ENCODE measurements at regions not wholly inside any gene's neighbourhood (a gene's known extent, or its start where the extent isn't known, plus 50 kb on each side); places are given as distances from the start of the nearest gene placed in this dataset.
"Not testable (repeated sequence)": the region's sequence is repeated elsewhere in the genome, so short reads cannot be mapped to it uniquely, and the experiment has no call there.

GRCh38 chr12:9309749-9310148 lies 101.6 kb upstream of the PZP start:
- H3K36me3 ChIP-seq (ENCODE audit: control insufficient read depth in 4 of 4, insufficient read depth in 3 of 4, low read depth in 1 of 4, low read length in 3 of 4); H3K27me3 ChIP-seq (ENCODE audit: control insufficient read depth in 4 of 4, insufficient read depth in 4 of 4, low read length in 3 of 4); H3K4me3 ChIP-seq (ENCODE audit: low read depth in 1 of 3, low read length in 3 of 3); H3K9me3 ChIP-seq (ENCODE audit: control insufficient read depth in 4 of 4, low read length in 3 of 4); H3K9ac ChIP-seq (ENCODE audit: low read depth in 1 of 2, low read length in 2 of 2); H3K4me1 ChIP-seq (ENCODE audit: control insufficient read depth in 4 of 4, insufficient read depth in 4 of 4, low read length in 3 of 4); H3K27ac ChIP-seq (ENCODE audit: low read depth in 1 of 2, low read length in 2 of 2); DNase-seq (ENCODE audit: low spot score): not testable (repeated sequence)
- WGBS, result 78% methylated on average over 11 of the region's 12 CpGs

GRCh38 chr12:9308745-9309144 lies 100.5 kb upstream of the PZP start:
- not testable (repeated sequence) for H3K9me3 ChIP-seq (ENCODE audit: control insufficient read depth in 4 of 4, low read length in 3 of 4); H3K9ac ChIP-seq (ENCODE audit: low read depth in 1 of 2, low read length in 2 of 2); H3K27ac ChIP-seq (ENCODE audit: low read depth in 1 of 2, low read length in 2 of 2); H3K27me3 ChIP-seq (ENCODE audit: control insufficient read depth in 4 of 4, insufficient read depth in 4 of 4, low read length in 3 of 4); H3K36me3 ChIP-seq (ENCODE audit: control insufficient read depth in 4 of 4, insufficient read depth in 3 of 4, low read depth in 1 of 4, low read length in 3 of 4); H3K4me3 ChIP-seq (ENCODE audit: low read depth in 1 of 3, low read length in 3 of 3); H3K4me1 ChIP-seq (ENCODE audit: control insufficient read depth in 4 of 4, insufficient read depth in 4 of 4, low read length in 3 of 4); DNase-seq (ENCODE audit: low spot score)
- WGBS, result no CpG with 5 or more reads among the region's 2 CpGs

- 97% methylated on average over 10 of the region's 10 CpGs for WGBS
- not testable (repeated sequence) for H3K9me3 ChIP-seq (ENCODE audit: control insufficient read depth in 4 of 4, low read length in 3 of 4); H3K36me3 ChIP-seq (ENCODE audit: control insufficient read depth in 4 of 4, insufficient read depth in 3 of 4, low read depth in 1 of 4, low read length in 3 of 4); H3K4me1 ChIP-seq (ENCODE audit: control insufficient read depth in 4 of 4, insufficient read depth in 4 of 4, low read length in 3 of 4); DNase-seq (ENCODE audit: low spot score); H3K27me3 ChIP-seq (ENCODE audit: control insufficient read depth in 4 of 4, insufficient read depth in 4 of 4, low read length in 3 of 4); H3K4me3 ChIP-seq (ENCODE audit: low read depth in 1 of 3, low read length in 3 of 3); H3K27ac ChIP-seq (ENCODE audit: low read depth in 1 of 2, low read length in 2 of 2); H3K9ac ChIP-seq (ENCODE audit: low read depth in 1 of 2, low read length in 2 of 2)
Measured at GRCh38 chr12:9308163-9308562, 100.0 kb upstream of the PZP start.

- WGBS, result 96% methylated on average over 5 of the region's 5 CpGs
- not testable (repeated sequence) for DNase-seq (ENCODE audit: low spot score); H3K36me3 ChIP-seq (ENCODE audit: control insufficient read depth in 4 of 4, insufficient read depth in 3 of 4, low read depth in 1 of 4, low read length in 3 of 4); H3K27ac ChIP-seq (ENCODE audit: low read depth in 1 of 2, low read length in 2 of 2); H3K4me3 ChIP-seq (ENCODE audit: low read depth in 1 of 3, low read length in 3 of 3); H3K9ac ChIP-seq (ENCODE audit: low read depth in 1 of 2, low read length in 2 of 2); H3K9me3 ChIP-seq (ENCODE audit: control insufficient read depth in 4 of 4, low read length in 3 of 4); H3K27me3 ChIP-seq (ENCODE audit: control insufficient read depth in 4 of 4, insufficient read depth in 4 of 4, low read length in 3 of 4); H3K4me1 ChIP-seq (ENCODE audit: control insufficient read depth in 4 of 4, insufficient read depth in 4 of 4, low read length in 3 of 4)
Measured at GRCh38 chr12:9307255-9307654, 99.1 kb upstream of the PZP start.

- H3K9ac ChIP-seq (ENCODE audit: low read depth in 1 of 2, low read length in 2 of 2); H3K27ac ChIP-seq (ENCODE audit: low read depth in 1 of 2, low read length in 2 of 2); H3K4me1 ChIP-seq (ENCODE audit: control insufficient read depth in 4 of 4, insufficient read depth in 4 of 4, low read length in 3 of 4); DNase-seq (ENCODE audit: low spot score); H3K36me3 ChIP-seq (ENCODE audit: control insufficient read depth in 4 of 4, insufficient read depth in 3 of 4, low read depth in 1 of 4, low read length in 3 of 4); H3K4me3 ChIP-seq (ENCODE audit: low read depth in 1 of 3, low read length in 3 of 3); H3K9me3 ChIP-seq (ENCODE audit: control insufficient read depth in 4 of 4, low read length in 3 of 4); H3K27me3 ChIP-seq (ENCODE audit: control insufficient read depth in 4 of 4, insufficient read depth in 4 of 4, low read length in 3 of 4): not testable (repeated sequence)
- whole genome bisulfite sequencing, result 89% methylated on average over 9 of the region's 12 CpGs
Measured at GRCh38 chr12:9306004-9306403, 97.8 kb upstream of the PZP start.

GRCh38 chr12:9304540-9304939 lies 96.3 kb upstream of the PZP start:
- H3K27ac ChIP-seq (ENCODE audit: low read depth in 1 of 2, low read length in 2 of 2); H3K4me3 ChIP-seq (ENCODE audit: low read depth in 1 of 3, low read length in 3 of 3); H3K9ac ChIP-seq (ENCODE audit: low read depth in 1 of 2, low read length in 2 of 2); H3K36me3 ChIP-seq (ENCODE audit: control insufficient read depth in 4 of 4, insufficient read depth in 3 of 4, low read depth in 1 of 4, low read length in 3 of 4); H3K9me3 ChIP-seq (ENCODE audit: control insufficient read depth in 4 of 4, low read length in 3 of 4); DNase-seq (ENCODE audit: low spot score); H3K27me3 ChIP-seq (ENCODE audit: control insufficient read depth in 4 of 4, insufficient read depth in 4 of 4, low read length in 3 of 4); H3K4me1 ChIP-seq (ENCODE audit: control insufficient read depth in 4 of 4, insufficient read depth in 4 of 4, low read length in 3 of 4): not testable (repeated sequence)
- 94% methylated on average over 13 of the region's 13 CpGs for WGBS

- not testable (repeated sequence) for H3K9ac ChIP-seq (ENCODE audit: low read depth in 1 of 2, low read length in 2 of 2); H3K4me3 ChIP-seq (ENCODE audit: low read depth in 1 of 3, low read length in 3 of 3); H3K9me3 ChIP-seq (ENCODE audit: control insufficient read depth in 4 of 4, low read length in 3 of 4); H3K27me3 ChIP-seq (ENCODE audit: control insufficient read depth in 4 of 4, insufficient read depth in 4 of 4, low read length in 3 of 4); H3K4me1 ChIP-seq (ENCODE audit: control insufficient read depth in 4 of 4, insufficient read depth in 4 of 4, low read length in 3 of 4); H3K36me3 ChIP-seq (ENCODE audit: control insufficient read depth in 4 of 4, insufficient read depth in 3 of 4, low read depth in 1 of 4, low read length in 3 of 4); DNase-seq (ENCODE audit: low spot score); H3K27ac ChIP-seq (ENCODE audit: low read depth in 1 of 2, low read length in 2 of 2)
- WGBS, result 90% methylated on average over 2 of the region's 13 CpGs
Measured at GRCh38 chr12:9295872-9296271, 87.7 kb upstream of the PZP start.

GRCh38 chr12:9294072-9294620 lies 86.0 kb upstream of the PZP start:
- not testable (repeated sequence) for H3K27ac ChIP-seq (ENCODE audit: low read depth in 1 of 2, low read length in 2 of 2); H3K4me1 ChIP-seq (ENCODE audit: control insufficient read depth in 4 of 4, insufficient read depth in 4 of 4, low read length in 3 of 4); H3K4me3 ChIP-seq (ENCODE audit: low read depth in 1 of 3, low read length in 3 of 3); H3K9me3 ChIP-seq (ENCODE audit: control insufficient read depth in 4 of 4, low read length in 3 of 4); H3K36me3 ChIP-seq (ENCODE audit: control insufficient read depth in 4 of 4, insufficient read depth in 3 of 4, low read depth in 1 of 4, low read length in 3 of 4); H3K9ac ChIP-seq (ENCODE audit: low read depth in 1 of 2, low read length in 2 of 2); DNase-seq (ENCODE audit: low spot score); H3K27me3 ChIP-seq (ENCODE audit: control insufficient read depth in 4 of 4, insufficient read depth in 4 of 4, low read length in 3 of 4)
- 92% methylated on average over 13 of the region's 16 CpGs for whole genome bisulfite sequencing

GRCh38 chr12:9293391-9293790 lies 85.2 kb upstream of the PZP start:
- not testable (repeated sequence) for H3K9me3 ChIP-seq (ENCODE audit: control insufficient read depth in 4 of 4, low read length in 3 of 4); H3K4me1 ChIP-seq (ENCODE audit: control insufficient read depth in 4 of 4, insufficient read depth in 4 of 4, low read length in 3 of 4); H3K36me3 ChIP-seq (ENCODE audit: control insufficient read depth in 4 of 4, insufficient read depth in 3 of 4, low read depth in 1 of 4, low read length in 3 of 4); H3K9ac ChIP-seq (ENCODE audit: low read depth in 1 of 2, low read length in 2 of 2); H3K27ac ChIP-seq (ENCODE audit: low read depth in 1 of 2, low read length in 2 of 2); DNase-seq (ENCODE audit: low spot score); H3K27me3 ChIP-seq (ENCODE audit: control insufficient read depth in 4 of 4, insufficient read depth in 4 of 4, low read length in 3 of 4); H3K4me3 ChIP-seq (ENCODE audit: low read depth in 1 of 3, low read length in 3 of 3)
- no CpG with 5 or more reads among the region's 3 CpGs for WGBS
